ENCODE measurements at regions not wholly inside any gene's neighbourhood (a gene's known extent, or its start where the extent isn't known, plus 50 kb on each side); places are given as distances from the start of the nearest gene placed in this dataset.

GRCh38 chr15:70178335-70179084, 80.8 kb upstream of the TLE3 start:
- no peak for DNase-seq

DNA sequence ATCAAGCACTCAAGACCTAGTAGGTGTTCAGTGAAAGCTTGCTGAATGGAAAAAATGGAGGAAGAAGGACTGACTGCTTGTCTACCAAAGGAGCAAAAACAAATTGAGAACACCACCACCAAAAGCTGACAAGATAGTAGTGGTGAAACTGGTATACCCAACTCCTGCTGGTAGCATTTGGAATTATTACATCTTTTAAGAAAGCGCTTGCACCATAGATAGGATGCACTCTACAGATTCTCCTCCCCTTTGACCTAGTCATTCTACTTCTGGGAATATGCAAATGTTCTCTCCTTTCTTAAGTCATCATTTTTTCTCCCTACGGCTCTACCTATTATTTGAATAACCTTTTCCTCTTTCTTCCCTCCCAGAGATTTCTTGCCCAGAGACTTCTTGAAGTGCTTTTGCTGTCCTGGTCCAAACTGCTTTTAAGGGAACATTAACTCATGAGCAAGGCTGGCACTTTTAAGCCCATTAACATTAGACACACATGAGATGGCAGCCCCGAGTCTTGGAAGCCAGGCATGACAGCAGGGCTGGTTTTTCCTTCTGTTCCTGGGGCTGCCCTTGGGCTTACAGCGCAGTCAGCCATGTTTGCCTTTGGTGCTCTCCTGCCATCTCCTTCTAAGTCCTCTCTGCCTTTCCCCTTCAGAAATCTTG, 75.0 kb upstream of the TLE3 start:
- no peak for DNase-seq

DNA sequence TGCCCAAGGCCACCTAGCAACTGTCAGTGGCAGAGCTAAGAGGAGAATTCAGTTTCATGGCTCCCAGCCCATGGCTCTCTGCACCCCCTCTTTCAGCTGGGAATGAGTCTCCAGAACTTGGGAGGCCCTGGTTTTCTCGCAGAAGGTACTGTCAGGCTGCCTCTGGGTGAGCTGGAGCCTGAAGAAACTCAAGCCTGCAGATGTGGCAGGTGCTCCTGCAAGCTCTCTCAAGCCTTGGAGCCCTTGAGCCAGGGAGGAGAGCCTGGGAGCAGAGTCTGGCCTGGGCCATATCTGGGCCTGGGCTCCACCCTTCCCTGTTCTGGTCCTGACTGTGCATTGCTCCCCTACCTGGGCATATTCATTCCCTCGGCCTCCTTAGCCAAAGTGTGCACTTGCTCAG, 74.4 kb upstream of the TLE3 start:
- no peak for DNase-seq

DNA sequence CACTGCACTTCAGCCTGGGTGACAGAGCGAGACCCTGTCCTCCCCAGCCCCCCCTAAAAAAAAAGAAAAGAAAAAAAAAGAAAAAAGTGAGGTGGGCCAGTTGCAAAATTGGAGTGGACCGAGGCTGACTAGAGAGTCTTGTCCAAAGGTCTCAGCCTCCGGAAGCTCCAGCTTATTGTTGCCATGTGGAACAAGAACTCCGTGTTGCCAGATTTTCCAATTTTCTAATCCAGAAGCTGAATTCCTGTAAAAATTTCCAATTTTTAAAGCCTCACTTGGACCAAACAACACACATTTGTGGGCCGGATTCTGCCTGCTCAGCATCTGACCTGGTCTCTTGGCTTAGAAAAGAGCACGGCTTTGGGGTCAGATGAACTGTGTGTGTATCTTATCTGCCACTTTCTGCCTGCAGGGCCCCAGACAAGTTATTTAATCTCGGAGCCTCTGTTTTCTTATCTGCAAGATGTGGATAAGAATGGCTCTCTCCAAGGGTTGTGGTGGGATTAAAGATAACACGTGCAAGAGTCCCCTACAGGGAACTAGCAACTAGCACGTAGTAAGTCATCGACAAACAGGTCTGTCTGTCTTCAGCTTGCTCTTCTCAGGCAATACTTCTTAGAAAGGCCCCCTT, 73.7 kb upstream of the TLE3 start:
- DNase-seq, result no peak

DNA sequence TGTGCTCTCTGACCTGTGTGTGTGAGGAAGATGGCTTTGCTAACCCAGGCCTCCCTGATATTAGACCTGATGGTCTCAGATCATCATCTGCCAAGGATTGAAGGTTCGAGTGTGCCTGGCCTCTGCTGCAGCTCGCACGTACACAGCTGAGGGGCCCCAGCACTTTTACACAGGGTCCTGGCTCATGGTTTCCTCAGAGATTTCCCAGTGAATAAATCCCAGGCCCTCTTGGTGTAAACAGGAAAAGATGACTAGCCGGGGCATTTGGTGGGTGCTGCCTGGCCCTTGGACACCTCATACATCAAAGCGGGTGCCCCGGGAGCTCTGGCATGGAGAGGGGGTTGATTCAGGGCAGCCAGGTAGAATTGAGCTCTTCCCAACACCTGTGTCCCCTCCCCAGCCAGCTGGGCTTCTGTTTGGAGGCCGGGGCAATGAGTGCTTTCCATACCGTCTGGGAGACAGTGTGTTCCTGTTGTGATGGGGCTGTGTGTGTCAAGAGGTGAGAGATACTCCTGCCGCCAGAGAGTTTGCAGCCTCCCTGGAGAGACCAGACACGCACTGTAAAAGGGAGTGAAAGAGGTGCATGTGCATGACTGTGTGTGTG, 72.5 kb upstream of the TLE3 start:
- no peak for DNase-seq

- no peak for DNase-seq
Observed at GRCh38 chr15:70169147-70169546, 71.4 kb upstream of the TLE3 start.

DNA sequence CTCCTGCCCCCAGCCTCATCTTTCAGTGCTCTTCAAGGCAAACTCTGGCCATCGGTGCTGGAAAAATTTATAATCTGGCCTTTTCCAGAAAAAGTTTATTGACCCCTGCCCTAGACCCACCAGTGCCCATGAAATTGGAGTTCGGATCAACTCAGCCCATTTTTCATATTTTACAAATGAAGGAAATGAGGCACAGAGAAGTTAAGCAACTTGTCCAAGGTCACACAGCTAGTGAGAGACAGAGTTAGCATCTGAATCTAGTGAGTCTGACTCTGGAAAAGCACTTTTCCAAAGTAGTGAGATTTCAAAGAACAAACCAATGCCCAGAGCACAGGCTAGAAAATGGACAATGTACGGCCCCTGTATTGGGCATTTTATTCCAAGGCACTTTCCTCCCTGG, 69.4 kb upstream of the TLE3 start:
- no peak for DNase-seq

DNA sequence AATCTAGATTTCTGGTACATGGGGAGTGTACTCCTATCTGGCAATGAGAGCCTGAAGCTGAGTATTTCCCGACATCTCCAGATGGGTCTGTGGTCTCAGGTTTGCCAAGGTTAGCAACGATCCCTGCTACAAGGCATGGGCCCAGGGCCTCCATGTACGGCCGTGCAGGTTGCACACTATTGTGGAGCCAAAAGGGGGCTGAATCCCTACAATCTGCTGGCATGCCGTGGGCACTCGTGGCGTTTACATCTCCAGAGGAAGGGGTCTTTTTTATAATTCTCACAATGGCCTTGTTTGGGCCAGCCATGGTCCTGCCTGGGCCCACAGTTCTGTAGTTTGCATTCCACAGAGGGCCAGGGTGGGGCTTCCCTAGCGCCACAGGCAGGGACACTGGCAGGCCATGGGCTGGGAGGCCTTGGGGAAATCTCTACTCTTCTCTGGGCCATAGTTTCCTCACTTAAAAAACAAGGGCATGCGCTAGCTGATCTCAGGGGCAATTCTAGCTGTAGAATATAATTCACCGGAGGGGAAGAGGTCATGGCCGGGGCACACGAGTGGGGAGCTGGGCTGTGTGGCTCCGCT, 68.9 kb upstream of the TLE3 start:
- no peak for DNase-seq

DNA sequence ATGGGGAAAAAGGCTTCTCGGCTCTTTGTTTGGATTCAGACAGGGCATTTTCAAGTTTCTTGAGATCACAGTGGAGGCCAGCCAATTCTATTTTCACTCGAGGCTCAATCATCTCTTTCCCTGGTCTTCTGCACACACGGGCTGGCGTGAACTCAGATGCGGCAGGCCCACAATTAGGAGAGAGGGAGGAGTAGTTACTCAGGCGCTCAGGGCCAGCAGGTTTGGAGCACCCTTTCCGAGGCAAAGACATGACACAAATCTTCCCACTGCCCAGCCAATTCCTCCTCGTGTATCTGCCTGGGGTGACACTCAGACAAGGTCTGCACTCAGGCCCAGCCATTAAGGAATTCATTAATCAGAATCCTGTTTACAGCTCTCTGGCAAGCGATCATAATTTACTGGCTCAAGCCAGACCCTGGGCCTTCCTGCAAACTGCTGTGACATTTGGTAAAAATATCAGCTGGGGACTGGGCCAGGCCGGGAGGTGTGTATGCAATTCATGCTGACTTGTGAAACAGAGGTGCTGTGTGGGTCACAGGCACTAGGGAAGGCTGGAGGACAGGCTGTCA, 68.1 kb upstream of the TLE3 start:
- DNase-seq, result no peak

GRCh38 chr15:70164910-70165715, 67.4 kb upstream of the TLE3 start:
- no peak for DNase-seq

GRCh38 chr15:70164156-70164900, 66.6 kb upstream of the TLE3 start:
- no peak for DNase-seq

DNA sequence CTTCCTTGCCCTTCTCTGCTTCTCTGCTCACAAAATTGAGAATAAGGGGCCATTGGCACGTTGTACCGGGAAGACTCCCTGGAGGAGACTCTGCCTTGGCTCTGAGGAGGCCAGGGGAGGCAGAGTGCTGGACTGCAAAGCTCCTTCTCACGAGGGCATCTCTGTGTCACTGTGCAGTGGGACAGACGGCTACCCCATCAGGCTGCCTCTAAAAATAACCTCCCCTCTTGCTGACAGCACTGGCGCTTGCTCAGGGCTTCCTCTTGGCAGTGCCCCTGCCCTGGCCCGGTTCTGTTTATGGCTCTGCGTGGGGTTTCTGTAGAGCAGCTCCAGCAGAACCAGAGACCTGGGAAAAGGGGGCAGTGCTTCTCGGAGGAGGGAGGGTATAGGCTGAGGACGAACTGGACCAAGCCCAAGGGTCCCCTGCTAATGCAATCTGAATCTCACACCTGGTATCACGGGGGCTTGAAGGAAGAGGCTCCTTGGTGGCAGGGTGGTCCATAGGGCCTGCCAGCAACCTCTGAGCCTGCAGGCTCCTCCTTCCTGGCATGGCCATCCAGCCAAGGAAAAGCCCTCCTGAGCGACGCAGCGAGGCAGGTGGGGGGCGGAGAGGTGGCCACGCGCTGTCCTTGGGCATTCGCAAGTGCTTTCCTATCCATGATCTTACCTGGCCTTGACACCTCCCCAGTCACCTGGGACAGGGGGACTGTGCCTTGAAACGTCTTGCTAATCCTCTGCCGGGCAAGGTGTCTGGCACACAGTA, 63.3 kb upstream of the TLE3 start:
- DNase-seq, result no peak

- DNase-seq, result no peak
Observed at GRCh38 chr15:70160267-70160666, 62.5 kb upstream of the TLE3 start.

DNA sequence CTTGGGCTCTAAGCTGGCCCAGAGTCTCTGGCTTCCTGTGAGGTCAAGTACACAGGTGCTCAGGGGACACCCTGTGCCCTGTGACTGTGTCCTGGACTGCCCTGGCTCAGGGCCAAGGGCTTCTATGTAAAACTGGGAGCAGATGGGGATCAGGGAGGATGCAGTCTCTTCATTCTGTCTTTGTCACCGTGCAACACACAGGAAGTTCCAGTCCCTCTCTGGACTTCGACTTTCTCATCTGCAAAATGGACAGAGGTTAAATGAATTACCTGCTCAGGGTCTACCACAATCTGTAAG, 61.9 kb upstream of the TLE3 start:
- DNase-seq, result no peak

GRCh38 chr15:70159001-70159712, 61.4 kb upstream of the TLE3 start:
- no peak for DNase-seq

GRCh38 chr15:70158309-70159000, 60.7 kb upstream of the TLE3 start:
- no peak for DNase-seq

GRCh38 chr15:70156671-70157271, 59.1 kb upstream of the TLE3 start:
- DNase-seq, result peak; percentile 44

DNA sequence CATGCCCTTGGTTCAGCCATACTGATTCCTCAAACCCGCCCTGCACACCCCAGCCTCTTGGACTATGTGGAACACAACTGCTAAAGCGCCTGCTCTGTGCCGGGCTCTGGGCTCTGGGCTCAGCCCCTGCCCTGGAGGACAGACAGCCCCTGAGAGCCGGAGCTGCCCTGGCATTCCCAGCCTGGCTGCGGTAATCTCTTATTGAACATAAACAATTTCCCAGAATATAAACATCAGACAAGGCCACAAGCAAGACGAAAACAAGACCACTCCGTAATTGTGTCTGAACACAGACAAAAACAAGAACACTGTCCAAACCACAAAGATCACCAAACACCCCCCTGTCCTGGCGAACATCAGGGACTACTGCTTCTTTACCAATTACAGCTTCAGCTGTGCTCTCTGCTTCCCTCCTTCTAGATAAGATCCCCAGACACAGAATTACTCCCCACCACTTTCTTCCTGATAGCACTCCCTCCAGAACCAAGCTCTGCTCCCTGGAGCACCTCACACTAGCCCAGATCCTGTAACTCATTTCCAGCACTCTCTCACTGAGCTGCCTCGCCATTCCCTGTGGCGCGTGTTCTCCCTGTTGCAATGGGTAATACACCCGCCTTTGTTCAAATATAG, 57.1 kb upstream of the TLE3 start:
- DNase-seq, result no peak
